ENCODE measurements at regions not wholly inside any gene's neighbourhood (a gene's known extent, or its start where the extent isn't known, plus 50 kb on each side); places are given as distances from the start of the nearest gene placed in this dataset.

- H3K27me3 Mint-ChIP-seq (ENCODE audit: unreplicated experiment): no peaks in the 10 kb centered on the region
- H3K36me3 Mint-ChIP-seq (ENCODE audit: insufficient read depth, unreplicated experiment): no peaks in the 10 kb centered on the region
- H3K4me3 Mint-ChIP-seq (ENCODE audit: low read depth, unreplicated experiment): no peak overlapping the region
- no peaks in the 10 kb centered on the region for H3K4me1 Mint-ChIP-seq (ENCODE audit: low read depth, unreplicated experiment)
- BruUV-seq (replicated peaks): no TSS peak
- DNase-seq: no peak
- intact Hi-C loops (cut with micrococcal nuclease; ENCODE audit: unreplicated experiment): no loop called here
- CTCF ChIA-PET: no interaction called here
- H3K27ac Mint-ChIP-seq (ENCODE audit: unreplicated experiment): no peak overlapping the region
- TF ChIP-seq CTCF (IDR thresholded peaks at IDR 0.05; ENCODE audit: unreplicated experiment): no peak
- peaks cover 6% of the 10 kb centered on the region for H3K9me3 Mint-ChIP-seq (ENCODE audit: low read depth, unreplicated experiment)
These were observed 907.4 kb downstream of the UQCRFS1 start for GRCh38 chr19:28305513-28305912.

GRCh38 chr19:28303502-28303901, 909.4 kb downstream of the UQCRFS1 start:
- H3K4me1 Mint-ChIP-seq (ENCODE audit: low read depth, unreplicated experiment): no peaks in the 10 kb centered on the region
- TF ChIP-seq CTCF (IDR thresholded peaks at IDR 0.05; ENCODE audit: unreplicated experiment): no peak
- H3K27me3 Mint-ChIP-seq (ENCODE audit: unreplicated experiment): no peaks in the 10 kb centered on the region
- intact Hi-C loops (cut with micrococcal nuclease; ENCODE audit: unreplicated experiment): no loop called here
- no TSS peak for BruUV-seq (replicated peaks)
- H3K4me3 Mint-ChIP-seq (ENCODE audit: low read depth, unreplicated experiment): no peak overlapping the region
- DNase-seq: no peak
- no peak overlapping the region for H3K27ac Mint-ChIP-seq (ENCODE audit: unreplicated experiment)
- peaks cover 6% of the 10 kb centered on the region for H3K9me3 Mint-ChIP-seq (ENCODE audit: low read depth, unreplicated experiment)
- H3K36me3 Mint-ChIP-seq (ENCODE audit: insufficient read depth, unreplicated experiment): no peaks in the 10 kb centered on the region
- CTCF ChIA-PET: no interaction called here

DNA sequence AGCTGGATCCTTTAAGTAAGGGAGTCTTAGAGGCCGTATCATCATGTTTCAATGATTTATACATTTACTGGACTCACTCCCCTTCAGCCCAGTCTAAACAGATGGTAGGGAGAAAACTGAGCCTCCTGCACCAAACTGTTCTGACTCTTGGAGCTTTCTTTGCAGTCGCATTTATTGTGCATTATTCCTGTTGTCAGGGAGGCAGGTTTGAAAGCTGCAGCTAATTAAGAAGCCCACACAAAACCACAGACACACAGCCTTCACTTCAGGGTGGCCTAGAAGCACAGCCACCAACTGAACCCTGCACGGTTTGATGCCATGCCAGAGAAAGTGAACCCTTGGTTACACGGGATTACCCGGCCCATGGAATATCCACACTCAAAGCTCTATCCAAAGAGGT, 911.0 kb downstream of the UQCRFS1 start:
- Mint-ChIP-seq H3K4me3 (ENCODE audit: low read depth, unreplicated experiment) (no peak overlapping the region), H3K27ac (ENCODE audit: unreplicated experiment) (no peak overlapping the region), H3K36me3 (ENCODE audit: insufficient read depth, unreplicated experiment) (no peaks in the 10 kb centered on the region), H3K4me1 (ENCODE audit: low read depth, unreplicated experiment) (no peaks in the 10 kb centered on the region), H3K27me3 (ENCODE audit: unreplicated experiment) (no peaks in the 10 kb centered on the region), H3K9me3 (ENCODE audit: low read depth, unreplicated experiment) (peaks cover 3% of the 10 kb centered on the region)
- no peak for TF ChIP-seq CTCF (IDR thresholded peaks at IDR 0.05; ENCODE audit: unreplicated experiment)
- no peak for DNase-seq
- no TSS peak for BruUV-seq (replicated peaks)
- CTCF ChIA-PET: no interaction called here
- intact Hi-C loops (cut with micrococcal nuclease; ENCODE audit: unreplicated experiment): no loop called here

DNA sequence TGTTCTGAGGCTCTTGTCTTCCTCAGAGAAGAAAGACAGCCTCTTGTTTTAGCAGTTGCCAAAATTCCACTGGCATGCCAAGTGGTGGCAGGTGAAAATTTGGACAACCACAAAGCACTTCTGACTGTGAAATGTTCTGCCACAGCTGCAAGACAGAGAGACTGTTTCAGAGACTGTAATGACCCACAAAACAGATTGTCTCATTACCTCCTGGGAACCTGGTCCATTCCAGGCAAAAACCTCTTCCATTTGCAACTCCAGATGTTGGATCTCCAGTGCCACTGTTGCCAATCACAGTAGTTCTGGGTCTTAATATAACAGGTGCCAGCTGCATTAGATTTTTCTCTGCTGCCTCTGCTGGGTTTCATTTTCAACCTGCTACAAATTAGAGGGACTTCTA, 911.5 kb downstream of the UQCRFS1 start:
- DNase-seq: no peak
- Mint-ChIP-seq H3K4me3 (ENCODE audit: low read depth, unreplicated experiment) (no peak overlapping the region), H3K27me3 (ENCODE audit: unreplicated experiment) (no peaks in the 10 kb centered on the region), H3K9me3 (ENCODE audit: low read depth, unreplicated experiment) (peaks cover 5% of the 10 kb centered on the region), H3K36me3 (ENCODE audit: insufficient read depth, unreplicated experiment) (no peaks in the 10 kb centered on the region), H3K27ac (ENCODE audit: unreplicated experiment) (no peak overlapping the region), H3K4me1 (ENCODE audit: low read depth, unreplicated experiment) (no peaks in the 10 kb centered on the region)
- CTCF ChIA-PET: no interaction called here
- intact Hi-C loops (cut with micrococcal nuclease; ENCODE audit: unreplicated experiment): no loop called here
- TF ChIP-seq CTCF (IDR thresholded peaks at IDR 0.05; ENCODE audit: unreplicated experiment): no peak
- BruUV-seq (replicated peaks): no TSS peak

DNA sequence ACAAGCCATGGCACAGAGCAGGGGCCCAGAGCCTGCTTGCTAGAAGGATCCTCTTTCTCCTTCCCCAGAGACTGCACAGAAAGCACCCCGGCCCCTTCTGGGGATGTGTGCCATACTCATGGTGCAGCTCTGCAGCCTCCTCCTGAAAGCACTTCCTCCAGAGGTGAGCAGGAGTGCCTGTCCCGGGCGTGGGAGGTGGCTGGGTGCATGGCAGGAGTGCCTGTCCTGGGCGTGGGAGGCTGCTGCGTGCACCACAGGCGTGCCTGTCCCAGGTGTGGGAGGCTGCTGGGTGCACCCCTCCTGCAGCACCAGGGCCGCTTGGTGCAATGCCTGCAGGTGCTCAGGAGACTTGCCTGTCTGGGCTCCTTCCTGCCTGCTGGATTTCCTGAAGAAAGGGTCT, 913.3 kb downstream of the UQCRFS1 start:
- no peaks in the 10 kb centered on the region for H3K4me1 Mint-ChIP-seq (ENCODE audit: low read depth, unreplicated experiment)
- CTCF ChIA-PET: no interaction called here
- H3K36me3 Mint-ChIP-seq (ENCODE audit: insufficient read depth, unreplicated experiment): no peaks in the 10 kb centered on the region
- no peak overlapping the region for H3K4me3 Mint-ChIP-seq (ENCODE audit: low read depth, unreplicated experiment)
- BruUV-seq (replicated peaks): no TSS peak
- H3K9me3 Mint-ChIP-seq (ENCODE audit: low read depth, unreplicated experiment): peaks cover 9% of the 10 kb centered on the region
- H3K27ac Mint-ChIP-seq (ENCODE audit: unreplicated experiment): no peak overlapping the region
- no peak for TF ChIP-seq CTCF (IDR thresholded peaks at IDR 0.05; ENCODE audit: unreplicated experiment)
- intact Hi-C loops (cut with micrococcal nuclease; ENCODE audit: unreplicated experiment): no loop called here
- no peaks in the 10 kb centered on the region for H3K27me3 Mint-ChIP-seq (ENCODE audit: unreplicated experiment)
- DNase-seq: no peak

Measured in Calu3 (cell line).